Stimulated activated CD4-positive, alpha-beta T cell treated with anti-CD3 and anti-CD28 coated beads, Interleukin-12 subunit alpha, Interleukin-12 subunit beta, amount 100 ng/mL, for 24 hours (primary cell): ENCODE measurements at regions not wholly inside any gene's neighbourhood (a gene's known extent, or its start where the extent isn't known, plus 50 kb on each side); places are given as distances from the start of the nearest gene placed in this dataset.

Experiments used
- DNase-seq, 2 experiments: peaks; one replicate each; pipeline ENCODE4 v3.0.0-alpha.2; 2020; ENCODE audit warnings: low read depth in 2 of 2

DNA sequence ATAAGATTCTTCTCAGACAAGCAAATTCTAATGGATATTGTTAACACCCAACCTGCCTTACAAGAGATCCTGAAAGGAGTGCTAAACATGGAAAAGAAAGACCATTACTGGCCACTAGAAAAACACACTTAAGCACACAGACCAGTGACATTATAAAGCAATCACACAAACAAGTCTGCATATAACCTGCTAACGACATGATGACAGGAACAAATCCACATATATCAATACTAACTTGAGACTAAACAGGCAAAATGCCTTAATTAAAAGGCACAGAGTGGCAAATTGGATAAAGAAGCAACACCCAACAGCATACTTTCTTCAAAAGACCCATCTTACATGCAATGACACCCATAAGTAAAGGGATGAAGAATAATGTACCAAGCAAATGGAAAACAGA is 100.5 kb upstream of the PCDH18 start:
- DNase-seq: no peak

DNA sequence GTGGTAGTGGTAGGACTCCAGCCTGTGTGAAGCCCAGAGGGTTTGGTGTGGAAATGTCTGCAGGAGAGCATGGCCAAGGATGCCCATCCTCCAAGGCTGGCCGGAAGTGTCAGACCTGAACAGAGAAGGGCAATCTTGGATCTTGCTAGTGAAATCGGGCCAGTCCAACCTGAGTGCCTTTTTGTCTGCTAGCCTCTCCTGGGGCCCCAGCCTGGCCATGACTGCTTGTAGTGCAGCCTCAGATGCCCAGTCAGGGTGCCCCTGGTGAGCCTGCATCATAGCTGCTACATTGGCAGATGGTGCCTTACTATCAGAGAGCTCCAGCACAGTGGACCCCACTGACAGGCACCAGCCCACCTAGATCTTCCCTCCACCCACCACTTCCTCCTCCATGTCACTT is 99.3 kb upstream of the PCDH18 start:
- no peak for DNase-seq

DNA sequence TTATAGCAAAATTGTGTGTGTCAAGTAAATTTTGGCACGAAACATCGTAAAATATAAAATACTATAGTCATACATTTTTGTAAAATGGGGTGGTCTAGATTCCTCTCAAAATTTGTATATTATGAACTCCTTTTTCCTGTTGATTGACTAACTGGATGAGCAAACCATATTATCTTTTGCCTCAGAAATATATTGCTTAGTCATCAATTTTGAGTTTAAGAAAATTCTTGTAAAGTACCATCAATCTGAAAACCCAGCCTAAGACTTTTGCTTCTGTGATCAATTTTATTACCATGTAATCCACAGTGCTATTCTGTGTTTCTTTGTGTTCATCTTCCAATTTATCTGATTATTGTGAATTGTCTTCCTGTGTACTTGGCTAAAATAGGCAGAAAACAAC is 98.0 kb upstream of the PCDH18 start:
- no peak for DNase-seq

DNA sequence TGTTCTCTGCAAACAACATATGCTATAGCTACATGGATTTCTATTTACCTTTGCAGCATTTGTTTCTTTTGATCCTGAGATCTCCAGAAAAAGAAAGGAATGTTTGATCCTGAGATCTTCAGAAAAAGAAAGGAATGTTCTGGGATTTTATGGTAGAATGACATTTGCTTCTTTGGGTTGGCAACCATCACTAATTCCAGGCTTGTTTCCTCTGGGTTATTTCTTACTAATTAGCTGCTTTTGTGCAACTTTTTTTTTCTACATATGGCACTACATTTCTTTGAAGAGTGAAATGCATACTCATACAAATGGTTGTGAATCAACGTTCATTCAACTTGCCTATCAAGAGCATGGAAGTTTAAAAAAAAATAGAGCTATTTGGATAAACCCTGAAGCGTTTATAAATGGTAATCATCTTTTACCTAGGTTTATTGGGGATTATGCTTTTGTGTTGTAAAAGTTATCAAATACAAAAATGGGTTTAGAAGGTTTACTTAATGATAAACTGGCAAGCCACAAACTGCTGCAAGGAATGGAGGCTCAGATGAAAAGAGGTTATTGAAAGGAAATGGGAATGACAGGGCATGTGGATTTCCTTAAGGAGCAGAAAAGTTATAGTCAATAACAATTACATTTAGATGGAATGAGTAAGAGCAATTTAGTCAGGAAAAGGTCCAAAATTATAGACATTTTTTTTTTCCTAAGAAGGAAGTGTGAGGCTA is 95.6 kb upstream of the PCDH18 start:
- DNase-seq: no peak

DNA sequence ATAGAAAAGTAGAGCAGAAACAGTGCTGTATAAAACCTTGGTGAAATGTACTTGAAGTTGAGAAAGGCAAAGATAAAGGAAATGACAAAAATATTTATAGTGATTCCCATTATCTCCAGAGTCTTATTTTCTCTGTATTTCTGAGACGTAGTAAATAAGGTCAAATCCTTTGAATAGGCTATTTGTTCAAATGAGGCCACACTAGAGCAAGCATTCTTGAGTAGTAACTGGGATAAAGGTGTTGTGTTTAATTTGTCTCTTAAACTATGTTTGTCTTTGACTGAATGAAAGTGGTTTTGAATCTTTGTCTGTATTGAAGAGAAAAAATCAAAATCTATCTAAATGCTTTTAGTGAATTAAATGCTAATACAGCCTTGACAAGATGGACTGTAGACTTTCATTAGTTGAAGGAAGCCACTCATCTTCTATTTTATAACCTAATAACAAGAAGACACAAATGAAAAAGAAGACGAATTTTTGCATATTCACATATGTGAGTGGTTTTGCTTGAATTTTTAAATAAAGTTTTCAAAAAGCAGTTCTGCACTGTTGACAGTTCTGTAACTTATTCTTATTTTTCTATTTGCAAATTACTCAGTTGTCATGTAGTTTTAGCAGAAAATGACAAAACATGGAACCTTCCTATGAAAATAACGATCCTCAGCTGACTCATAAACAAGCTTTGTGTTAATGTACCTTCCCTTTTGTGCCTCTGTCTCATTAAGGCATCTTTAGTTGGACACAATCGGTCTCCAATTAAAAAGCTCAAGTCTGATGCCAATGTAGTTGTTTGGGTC is 94.8 kb upstream of the PCDH18 start:
- no peak for DNase-seq

DNA sequence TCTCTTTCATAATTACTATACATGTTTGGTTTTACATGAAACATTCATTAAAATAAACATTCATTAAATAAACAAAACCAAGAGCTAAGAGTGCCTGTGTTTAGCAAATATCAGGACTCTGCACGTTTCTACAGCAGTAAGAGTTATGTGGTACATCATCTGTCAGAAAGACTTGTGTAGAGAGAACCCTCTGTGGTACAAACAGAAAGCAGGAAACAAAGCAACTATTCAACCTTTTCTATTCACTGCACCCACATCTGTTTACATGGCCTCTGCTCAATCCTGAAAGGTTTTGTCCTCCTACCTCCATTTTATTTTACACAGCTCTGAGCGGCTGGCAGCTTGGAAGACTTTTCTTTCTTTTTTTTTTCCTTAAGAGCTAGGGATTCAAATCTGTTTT is 90.7 kb upstream of the PCDH18 start:
- DNase-seq: no peak

DNA sequence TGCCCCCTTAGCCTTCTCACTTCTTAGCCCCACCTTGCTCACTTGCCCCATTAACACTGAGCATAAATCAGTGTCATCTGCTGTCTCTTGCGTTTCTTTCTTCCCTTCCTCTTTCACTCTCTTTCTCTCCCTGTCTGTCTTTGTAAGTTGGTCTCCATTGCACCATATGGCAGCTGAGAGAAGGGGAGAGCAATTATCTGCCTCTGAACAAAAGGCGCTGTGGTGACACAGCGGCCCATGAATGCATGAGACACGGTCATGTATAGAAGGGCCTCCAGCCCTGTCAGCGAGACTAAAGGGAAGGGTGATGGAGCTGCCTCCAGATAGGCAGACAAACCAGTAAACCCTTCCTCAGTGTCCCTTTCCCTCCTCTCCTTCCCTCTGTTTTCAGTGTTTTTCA is 88.8 kb upstream of the PCDH18 start:
- DNase-seq: no peak

DNA sequence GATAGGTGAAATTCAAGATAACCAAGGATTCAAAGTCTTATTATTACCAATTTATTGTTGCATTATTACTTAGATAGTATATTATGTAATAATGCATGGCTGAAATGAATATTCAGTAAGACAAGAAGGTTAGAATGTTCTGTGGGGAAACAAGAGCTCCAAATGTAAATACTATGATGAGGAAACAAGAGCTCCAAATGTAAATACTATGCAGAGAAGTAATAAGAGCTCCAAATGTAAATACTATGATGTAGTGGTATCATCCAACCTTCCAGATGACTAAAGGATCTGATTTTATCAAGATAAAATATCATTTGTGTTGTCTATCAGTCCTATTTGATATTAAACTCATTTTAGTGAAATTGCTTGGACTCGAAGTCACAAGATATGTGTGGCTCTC is 82.2 kb upstream of the PCDH18 start:
- DNase-seq: no peak

DNA sequence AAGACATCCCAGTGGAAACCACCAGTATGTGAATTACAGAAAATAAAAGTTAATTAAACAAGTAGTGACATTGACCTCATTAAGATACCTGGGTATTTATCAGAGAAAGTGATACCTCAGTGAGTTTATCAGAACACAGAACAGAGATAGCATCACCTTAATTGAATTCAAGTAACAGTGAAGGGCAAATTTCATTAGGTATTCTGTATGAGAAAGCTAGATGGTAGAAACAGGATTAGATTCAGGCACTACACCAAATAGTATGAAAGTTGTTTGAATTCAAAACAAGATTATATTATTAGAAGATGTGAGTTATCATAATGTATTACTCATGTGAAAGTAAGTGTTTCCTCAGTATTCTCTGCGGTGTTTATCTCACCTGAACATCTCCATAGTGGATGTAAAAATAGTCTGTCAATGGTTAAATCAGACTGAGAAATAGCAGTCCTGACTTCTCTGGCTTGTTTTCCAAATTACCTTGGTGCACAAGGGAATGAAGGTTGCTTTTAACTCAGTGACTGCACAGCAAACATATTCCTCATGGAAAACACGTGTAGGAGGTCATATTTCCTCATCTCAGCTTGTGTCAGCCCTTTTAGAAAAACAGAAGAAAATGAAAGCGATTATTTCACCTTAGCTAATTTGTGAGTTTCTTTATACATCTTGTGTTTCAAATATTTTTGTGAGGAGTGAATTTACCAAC is 79.9 kb upstream of the PCDH18 start:
- DNase-seq: no peak

DNA sequence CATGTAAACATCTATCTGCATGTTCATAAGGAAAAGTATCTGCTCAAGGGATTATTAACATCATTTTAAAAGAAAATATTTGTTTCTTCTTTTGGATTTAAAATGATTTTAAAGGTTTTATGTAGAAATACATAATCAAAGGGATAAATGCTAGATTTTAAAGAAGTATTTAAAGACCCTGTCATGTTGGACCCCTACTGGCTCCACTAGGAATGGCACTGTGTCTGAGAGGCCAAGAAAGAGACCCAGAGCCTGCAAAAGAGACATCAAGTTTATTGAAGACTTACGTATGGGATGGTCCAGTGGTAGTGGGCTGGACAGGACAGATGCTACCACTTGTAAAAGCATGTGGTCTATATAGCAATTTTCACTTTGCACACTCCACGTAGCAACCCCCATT is 78.7 kb upstream of the PCDH18 start:
- no peak for DNase-seq

DNA sequence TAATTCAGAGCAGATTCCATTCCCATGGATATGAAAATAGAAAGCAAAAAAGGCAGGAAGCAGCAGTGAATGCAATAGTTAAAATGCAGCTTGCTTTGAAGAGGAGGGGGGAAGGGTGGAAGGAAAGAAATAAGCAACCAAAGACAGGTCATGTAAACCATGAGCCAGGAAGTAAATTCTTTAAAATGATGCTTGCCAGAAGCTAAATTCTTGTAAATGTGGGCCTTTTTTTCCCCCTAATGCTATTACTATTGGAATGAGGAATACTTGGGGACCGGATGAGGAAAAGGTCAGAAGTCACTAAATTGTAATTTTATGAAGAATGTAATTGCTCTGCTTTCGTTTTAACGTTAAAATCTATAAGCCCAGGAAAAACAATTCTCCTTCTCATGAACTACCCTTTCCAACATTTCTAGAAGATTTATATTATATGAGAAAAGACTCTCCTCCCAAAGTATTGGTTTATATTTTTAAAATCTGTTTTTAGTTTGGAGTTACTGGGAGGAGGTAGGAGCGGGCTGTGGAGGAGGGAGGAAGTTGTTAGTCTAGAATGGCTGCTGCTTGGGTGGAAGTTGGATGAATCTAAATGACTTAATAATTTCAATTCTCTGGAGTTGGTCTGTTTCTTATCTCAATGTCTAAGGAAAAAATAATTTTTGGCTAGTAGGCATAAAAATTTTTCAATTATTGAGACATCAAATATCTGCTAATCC is 77.6 kb upstream of the PCDH18 start:
- no peak for DNase-seq

DNA sequence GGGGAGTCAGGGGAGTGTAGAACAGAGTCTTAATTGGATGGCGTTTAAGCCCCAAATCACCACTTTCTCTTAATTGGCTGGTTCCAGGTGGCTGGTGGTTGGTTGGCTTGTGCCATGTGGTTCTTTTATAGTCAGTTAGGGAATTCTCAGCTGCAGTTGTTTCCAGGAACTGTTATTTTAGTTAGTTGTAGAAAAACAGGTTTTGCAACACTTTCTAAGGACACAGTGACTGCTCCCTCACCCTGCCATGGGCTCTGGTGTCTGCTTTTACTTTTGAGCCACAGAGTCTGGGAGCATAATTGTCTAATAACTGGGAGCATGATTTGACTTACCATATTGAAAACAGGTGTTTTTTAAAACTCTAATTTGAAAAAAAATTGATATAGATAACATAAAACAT is 75.8 kb upstream of the PCDH18 start:
- DNase-seq: no peak

DNA sequence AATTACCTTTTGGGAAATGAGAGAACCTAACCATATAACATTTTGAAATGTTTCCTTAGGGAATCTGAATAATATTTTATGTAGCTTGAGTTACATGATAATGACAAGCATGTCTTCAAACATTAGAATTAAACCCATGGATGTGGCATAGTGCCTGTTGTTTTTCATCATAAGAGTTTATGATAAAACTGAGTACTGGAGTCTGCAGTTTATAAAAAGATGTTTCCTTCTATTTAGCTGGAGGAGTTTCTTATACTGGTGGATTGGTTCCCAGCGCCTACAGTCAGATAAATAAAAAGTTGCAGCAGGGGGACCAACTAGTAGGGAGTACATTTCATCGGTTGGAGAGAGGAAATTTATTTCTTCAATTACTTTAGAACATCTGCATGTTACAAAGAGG is 70.1 kb upstream of the PCDH18 start:
- no peak for DNase-seq

DNA sequence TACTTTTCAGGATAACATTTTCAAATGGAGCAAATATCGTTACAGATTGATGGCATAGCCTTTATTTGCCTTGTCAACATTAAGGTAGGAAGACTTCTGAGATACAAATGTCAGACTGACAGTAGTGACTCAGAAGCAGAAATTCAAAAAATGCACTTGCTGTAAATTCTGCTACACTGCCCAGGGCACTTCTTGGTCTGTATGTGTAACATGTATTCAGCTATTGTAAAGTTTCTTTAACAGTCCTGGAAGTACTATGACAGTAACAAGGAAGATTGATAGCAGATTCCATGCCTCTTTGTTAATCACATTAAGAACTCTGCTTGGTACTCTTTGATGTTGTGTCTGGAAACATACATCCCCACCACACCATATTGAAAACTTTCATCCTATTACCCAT is 69.6 kb upstream of the PCDH18 start:
- no peak for DNase-seq

DNA sequence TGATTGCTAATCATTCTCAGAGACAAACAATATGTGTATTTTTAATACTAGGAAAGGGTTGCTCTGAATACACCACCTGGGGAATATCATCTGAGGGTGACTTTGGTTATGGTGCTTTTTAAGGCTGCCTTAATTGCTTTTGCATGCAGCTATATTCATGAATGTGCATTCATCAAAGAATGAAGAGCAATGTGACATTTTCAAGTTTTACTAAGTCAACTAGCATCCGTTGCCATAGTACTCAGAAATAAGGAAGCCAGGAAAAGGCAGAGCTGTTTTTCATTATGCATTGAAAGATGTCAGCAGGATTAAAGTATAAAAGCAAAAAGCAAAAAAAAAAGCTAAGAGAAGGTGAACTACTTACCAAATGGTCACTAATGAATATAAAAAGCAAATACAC is 67.4 kb upstream of the PCDH18 start:
- DNase-seq: no peak

DNA sequence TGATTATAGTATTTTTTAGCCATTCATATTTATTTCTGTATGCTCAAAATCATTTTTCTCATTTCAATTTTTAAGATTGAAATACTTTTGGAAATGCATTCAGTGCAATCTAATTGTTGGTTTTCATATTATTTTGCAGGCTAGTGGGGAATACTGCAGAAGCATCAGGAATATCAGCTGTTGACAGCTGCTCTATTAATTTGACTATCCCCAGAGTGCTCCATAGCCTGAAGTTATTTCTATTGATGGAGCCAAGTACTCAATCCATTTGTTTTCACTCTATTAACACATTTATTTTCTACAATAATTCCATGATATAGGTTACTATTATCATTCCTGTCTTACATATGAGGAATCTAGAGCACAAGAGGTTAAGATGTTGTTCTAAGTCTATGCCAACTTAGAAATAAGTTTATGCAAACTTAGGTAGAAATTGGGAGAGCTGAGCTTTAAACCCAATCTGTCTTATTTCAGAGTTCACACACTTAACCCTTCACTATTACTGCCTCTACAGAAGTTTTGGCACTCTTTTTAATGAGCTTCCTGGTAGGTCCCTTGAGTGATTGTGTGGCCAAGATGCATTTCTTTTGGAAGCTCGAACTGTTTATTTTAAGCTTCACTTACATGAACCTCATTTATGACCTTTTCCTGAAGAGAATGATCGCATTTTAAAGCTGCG is 65.6 kb upstream of the PCDH18 start:
- no peak for DNase-seq

DNA sequence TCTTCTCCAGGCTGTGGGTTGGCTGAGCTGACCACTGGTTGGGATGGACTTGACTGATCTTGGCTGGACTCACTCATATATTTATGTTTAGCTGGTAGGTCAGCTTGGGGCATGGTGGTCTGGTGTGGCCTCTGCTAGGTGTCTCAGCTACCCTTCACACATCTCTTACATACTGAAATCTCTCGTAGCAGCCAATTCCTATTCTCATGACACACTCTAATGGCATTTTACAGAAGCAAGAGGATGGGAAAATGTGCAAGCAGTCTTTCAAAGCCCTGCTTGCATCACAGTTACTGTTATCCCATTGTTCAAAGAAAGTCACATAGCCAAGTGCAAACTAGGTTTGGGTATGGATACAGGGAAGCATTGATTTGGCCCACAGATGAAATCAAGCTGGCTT is 55.5 kb upstream of the PCDH18 start:
- DNase-seq: no peak

DNA sequence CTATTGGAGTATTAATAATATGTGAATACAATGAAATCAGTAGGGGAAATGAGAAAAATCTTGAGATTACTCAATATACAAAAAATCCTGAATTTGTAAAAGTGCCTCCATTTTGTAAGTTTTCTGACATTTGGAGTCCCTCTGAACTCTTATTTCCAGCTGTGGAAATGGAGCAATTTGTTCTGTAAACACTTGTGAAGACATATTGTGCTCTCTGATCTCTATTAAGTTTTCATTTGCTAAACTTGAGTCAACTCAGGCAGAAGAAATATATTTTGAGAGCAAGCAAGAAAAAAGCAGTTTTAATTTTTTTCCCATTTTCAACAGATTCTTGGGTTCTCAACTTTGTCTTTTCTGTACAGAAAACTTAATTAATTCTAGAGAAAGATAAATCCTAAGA is 51.4 kb upstream of the PCDH18 start:
- DNase-seq: no peak
